ENCODE measurements at regions not wholly inside any gene's neighbourhood (a gene's known extent, or its start where the extent isn't known, plus 50 kb on each side); places are given as distances from the start of the nearest gene placed in this dataset.

DNA sequence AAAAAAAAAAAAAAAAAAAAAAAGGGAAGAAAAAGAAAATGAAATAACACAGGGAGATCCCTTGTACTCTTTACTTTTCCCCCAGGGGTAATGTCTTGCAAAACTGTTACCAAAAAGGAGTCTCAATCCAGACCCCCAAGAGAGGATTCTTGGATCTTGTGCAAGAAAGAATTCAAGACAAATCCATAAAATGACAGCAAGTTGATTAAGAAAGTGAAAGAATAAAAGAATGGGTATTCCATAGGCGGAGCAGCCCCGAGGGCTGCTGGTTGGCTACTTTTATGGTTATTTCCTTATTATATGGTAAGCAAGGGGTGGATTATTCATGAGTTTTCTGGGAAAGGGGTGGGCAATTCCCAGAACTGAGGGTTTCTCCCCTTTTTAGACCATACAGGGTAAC is 604.3 kb upstream of the AMELY start:
- TF ChIP-seq RAD21 (IDR thresholded peaks at IDR 0.05 in 1 of 2, conservative IDR thresholded peaks at IDR 0.05 in 1 of 2; ENCODE audit: low read depth in 2 of 2, low read length in 2 of 2): no peak
- no peak for TF ChIP-seq CBX8 (IDR thresholded peaks at IDR 0.05; ENCODE audit: borderline replicate concordance, low read depth, low read length)
- no peak for TF ChIP-seq SIN3A (conservative IDR thresholded peaks at IDR 0.05 in 1 of 2, IDR thresholded peaks at IDR 0.05 in 1 of 2; ENCODE audit: low read depth in 1 of 2, low read length in 2 of 2)
- no peak for TF ChIP-seq CEBPB (IDR thresholded peaks at IDR 0.05; ENCODE audit: low read depth, low read length)

All from H1 (cell line).